ENCODE measurements at regions not wholly inside any gene's neighbourhood (a gene's known extent, or its start where the extent isn't known, plus 50 kb on each side); places are given as distances from the start of the nearest gene placed in this dataset.
"Not testable (repeated sequence)": the region's sequence is repeated elsewhere in the genome, so short reads cannot be mapped to it uniquely, and the experiment has no call there.

DNA sequence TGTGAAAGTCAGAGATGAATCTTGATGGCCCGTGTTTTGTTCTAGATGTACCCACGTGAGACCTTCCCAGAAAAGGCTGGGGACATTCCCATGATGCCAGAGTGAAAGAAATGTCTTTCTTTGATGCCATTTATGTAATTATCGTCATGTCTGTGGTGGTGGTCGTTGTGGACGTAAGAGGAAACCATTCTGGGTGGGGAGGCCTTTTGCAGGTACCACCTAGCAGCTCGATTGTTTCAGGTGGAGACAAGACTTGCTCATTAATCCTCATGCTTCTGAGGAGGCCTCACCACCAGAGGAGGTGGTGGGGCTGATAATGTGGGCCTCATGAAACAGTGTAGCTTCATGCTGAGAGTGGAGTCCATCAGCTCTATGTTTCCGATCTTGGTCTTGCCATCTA is 58.1 kb upstream of the USP3 start:
- Histone ChIP-seq H3K27ac (no peak overlapping the region), H3K27me3 (no peaks in the 10 kb centered on the region), H3K9ac (no peak overlapping the region), H3K4me1 (peaks cover 36% of the 10 kb centered on the region), H3K36me3 (no peaks in the 10 kb centered on the region), H3K4me2 (no peak overlapping the region), H3K4me3 (no peak overlapping the region), H4K20me1 (no peaks in the 10 kb centered on the region), H3K9me3 (no peaks in the 10 kb centered on the region)
- no peak for TF ChIP-seq Cebpa-rat (IDR thresholded peaks at IDR 0.05)

- Histone ChIP-seq H3K4me2 (peak overlapping the region; percentile 47; the same call in 1 of the 2 replicates), H3K36me3 (no peaks in the 10 kb centered on the region), H3K27me3 (no peaks in the 10 kb centered on the region), H3K9me3 (no peaks in the 10 kb centered on the region), H3K4me3 (no peak overlapping the region), H3K9ac (no peak overlapping the region), H3K4me1 (peaks cover 27% of the 10 kb centered on the region), H3K27ac (no peak overlapping the region), H4K20me1 (no peaks in the 10 kb centered on the region)
- no peak for TF ChIP-seq Cebpa-rat (IDR thresholded peaks at IDR 0.05)
These were observed 57.2 kb upstream of the USP3 start for GRCh38 chr15:63447017-63447676.

GRCh38 chr15:63448266-63448665 is 56.1 kb upstream of the USP3 start:
- H3K27me3 ChIP-seq: no peaks in the 10 kb centered on the region
- no peak for TF ChIP-seq Cebpa-rat (IDR thresholded peaks at IDR 0.05)
- peaks cover 18% of the 10 kb centered on the region for H3K4me1 ChIP-seq
- no peaks in the 10 kb centered on the region for H3K9me3 ChIP-seq
- H3K4me2 ChIP-seq: peak overlapping the region; percentile 47
- H3K9ac ChIP-seq: no peak overlapping the region
- H3K4me3 ChIP-seq: no peak overlapping the region
- H3K36me3 ChIP-seq: no peaks in the 10 kb centered on the region
- 0 out of 2 replicates have a peak overlapping the region, but pooled peaks have one; percentile 44 for H3K27ac ChIP-seq
- no peaks in the 10 kb centered on the region for H4K20me1 ChIP-seq

DNA sequence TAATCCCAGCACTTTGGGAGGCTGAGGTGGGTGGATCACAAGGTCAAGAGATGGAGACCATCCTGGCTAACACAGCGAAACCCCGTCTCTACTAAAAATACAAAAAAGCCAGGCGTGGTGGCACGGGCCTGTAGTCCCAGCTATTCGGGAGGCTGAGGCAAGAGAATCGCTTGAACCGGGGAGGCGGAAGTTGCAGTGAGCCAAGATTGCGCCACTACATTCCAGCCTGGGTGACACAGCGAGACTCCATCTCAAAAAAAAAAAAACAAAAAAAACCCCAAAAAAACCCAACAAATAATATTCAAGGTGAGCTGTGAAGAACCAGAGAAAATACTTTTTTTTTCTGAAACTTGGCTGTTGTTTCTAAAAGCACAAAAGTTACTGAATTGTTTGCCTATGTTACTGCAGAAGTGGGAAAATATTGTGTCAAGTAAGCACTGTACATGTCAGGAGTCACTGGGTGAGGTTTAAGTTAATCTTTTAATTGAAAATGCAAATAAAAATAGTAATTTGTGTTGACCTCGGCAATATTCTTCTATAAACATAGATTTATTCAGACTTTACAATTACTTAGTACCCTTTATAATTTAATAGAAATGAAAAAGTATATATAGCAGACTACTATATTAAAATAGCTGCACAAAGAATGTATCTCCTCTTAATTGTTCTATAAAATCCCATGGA is 55.4 kb upstream of the USP3 start:
- Histone ChIP-seq H3K27ac (0 out of 2 replicates have a peak overlapping the region, but pooled peaks have one; percentile 44), H3K4me1 (peaks cover 18% of the 10 kb centered on the region)
- H3K36me3 ChIP-seq, H3K4me2 ChIP-seq, H4K20me1 ChIP-seq, H3K9ac ChIP-seq, H3K27me3 ChIP-seq, H3K4me3 ChIP-seq, H3K9me3 ChIP-seq: not testable (repeated sequence)

- no peak overlapping the region for H3K9ac ChIP-seq
- no peak overlapping the region for H3K27ac ChIP-seq
- peaks cover 18% of the 10 kb centered on the region for H3K4me1 ChIP-seq
- H3K27me3 ChIP-seq: no peaks in the 10 kb centered on the region
- no peak overlapping the region for H3K4me3 ChIP-seq
- H4K20me1 ChIP-seq: no peaks in the 10 kb centered on the region
- TF ChIP-seq Cebpa-rat (IDR thresholded peaks at IDR 0.05): no peak
- H3K4me2 ChIP-seq: no peak overlapping the region
- H3K36me3 ChIP-seq: no peaks in the 10 kb centered on the region
- H3K9me3 ChIP-seq: no peaks in the 10 kb centered on the region
These were observed 54.7 kb upstream of the USP3 start for GRCh38 chr15:63449731-63450130.

- Histone ChIP-seq H3K4me2 (no peak overlapping the region), H3K4me3 (no peak overlapping the region), H3K36me3 (no peaks in the 10 kb centered on the region), H3K27ac (no peak overlapping the region), H3K9ac (no peak overlapping the region), H3K9me3 (no peaks in the 10 kb centered on the region), H4K20me1 (no peaks in the 10 kb centered on the region), H3K4me1 (peaks cover 18% of the 10 kb centered on the region), H3K27me3 (no peaks in the 10 kb centered on the region)
- no peak for TF ChIP-seq Cebpa-rat (IDR thresholded peaks at IDR 0.05)
These were observed 53.5 kb upstream of the USP3 start for GRCh38 chr15:63450884-63451225.

DNA sequence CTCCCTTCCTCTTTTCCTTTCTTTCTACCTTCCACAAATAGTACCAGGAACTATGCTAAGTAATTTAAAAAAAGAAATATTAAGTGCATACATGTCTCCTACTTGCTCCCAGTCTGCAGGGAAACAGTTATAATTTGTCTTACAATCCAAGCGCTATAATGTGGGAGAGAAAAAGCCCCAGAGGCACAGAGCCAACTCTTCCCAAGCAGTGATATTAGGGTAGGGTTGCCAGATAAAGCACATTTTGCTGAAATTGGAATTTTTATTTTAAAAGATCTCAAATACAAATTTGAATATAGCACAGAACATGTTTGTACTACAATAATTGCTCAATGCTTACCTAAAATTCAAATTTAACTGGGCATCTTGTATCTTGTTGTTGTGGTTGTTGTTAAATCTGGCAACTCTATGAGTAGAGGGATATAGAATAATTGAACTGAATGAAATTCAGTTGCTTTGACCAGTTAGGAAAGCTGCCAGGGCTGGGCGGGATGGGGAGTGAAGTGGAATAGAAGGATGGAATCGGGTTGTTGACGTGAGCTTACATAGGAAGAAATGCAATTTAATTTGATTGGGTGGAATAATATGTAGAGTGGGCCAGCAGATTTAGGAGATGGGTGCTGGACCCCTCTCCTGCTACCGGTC is 52.6 kb upstream of the USP3 start:
- Histone ChIP-seq H3K27me3 (no peaks in the 10 kb centered on the region), H3K4me2 (no peak overlapping the region), H3K36me3 (no peaks in the 10 kb centered on the region), H3K4me3 (no peak overlapping the region), H3K9ac (no peak overlapping the region), H3K9me3 (no peaks in the 10 kb centered on the region), H4K20me1 (no peaks in the 10 kb centered on the region), H3K4me1 (peaks cover 18% of the 10 kb centered on the region), H3K27ac (no peak overlapping the region)
- no peak for TF ChIP-seq Cebpa-rat (IDR thresholded peaks at IDR 0.05)

DNA sequence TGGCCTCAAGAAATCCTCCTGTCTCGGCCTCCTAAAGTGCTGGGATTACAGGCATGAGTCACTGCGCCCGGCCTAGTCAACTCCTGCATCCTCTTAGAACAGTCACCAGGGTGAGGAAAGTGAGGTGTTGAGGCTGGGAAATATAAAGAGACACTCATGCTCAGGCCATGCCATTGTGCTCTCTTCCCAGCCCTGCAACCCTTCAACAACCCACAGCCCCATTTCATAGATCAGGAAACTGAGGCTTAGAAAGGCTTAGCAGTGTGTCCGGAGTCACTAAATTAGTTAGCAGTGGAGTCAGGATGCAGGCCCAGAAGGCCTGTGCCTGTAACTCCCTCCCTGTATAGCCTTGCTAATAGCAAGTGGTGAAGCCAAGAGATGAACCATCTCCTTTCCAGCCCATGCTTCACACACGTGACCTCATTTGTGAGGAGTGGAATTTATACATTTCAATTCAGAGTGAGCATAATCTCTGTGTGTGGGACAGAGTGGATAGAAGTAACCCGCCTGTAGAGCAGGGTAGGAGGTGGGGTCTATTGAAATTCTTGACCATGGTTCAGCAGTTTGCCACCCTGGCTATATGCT is 51.7 kb upstream of the USP3 start:
- Histone ChIP-seq H3K4me2 (no peak overlapping the region), H3K9me3 (no peaks in the 10 kb centered on the region), H3K4me1 (peaks cover 10% of the 10 kb centered on the region), H3K27ac (no peak overlapping the region), H3K9ac (no peak overlapping the region), H3K27me3 (no peaks in the 10 kb centered on the region), H4K20me1 (no peaks in the 10 kb centered on the region), H3K36me3 (no peaks in the 10 kb centered on the region), H3K4me3 (no peak overlapping the region)
- no peak for TF ChIP-seq Cebpa-rat (IDR thresholded peaks at IDR 0.05)

- Histone ChIP-seq H3K36me3 (no peaks in the 10 kb centered on the region), H3K27ac (no peak overlapping the region), H4K20me1 (no peaks in the 10 kb centered on the region), H3K4me1 (peaks cover 3% of the 10 kb centered on the region), H3K9me3 (peaks cover 1% of the 10 kb centered on the region; the same call in 1 of the 2 replicates), H3K9ac (no peak overlapping the region), H3K27me3 (no peaks in the 10 kb centered on the region), H3K4me3 (no peak overlapping the region), H3K4me2 (no peak overlapping the region)
- TF ChIP-seq Cebpa-rat (IDR thresholded peaks at IDR 0.05): no peak
These were observed 51.0 kb upstream of the USP3 start for GRCh38 chr15:63453186-63453905.

Measured in BLaER1 (cell line).